ENCODE measurements at regions not wholly inside any gene's neighbourhood (a gene's known extent, or its start where the extent isn't known, plus 50 kb on each side); places are given as distances from the start of the nearest gene placed in this dataset.
A peak's percentile ranks its signal among the peaks of the same experiment; 100 is the strongest.
"Not testable (repeated sequence)": the region's sequence is repeated elsewhere in the genome, so short reads cannot be mapped to it uniquely, and the experiment has no call there.

GRCh38 chr5:90263102-90263820 is 146.3 kb downstream of the CETN3 start:
- no peak for DNase-seq (ENCODE audit: low read depth)
- TF ChIP-seq CTCF (conservative IDR thresholded peaks at IDR 0.05; ENCODE audit: low read depth, low read length) = no peak
- H3K4me3 ChIP-seq (ENCODE audit: low read length) = no peak overlapping the region

GRCh38 chr5:90251447-90251846 is 158.1 kb downstream of the CETN3 start:
- H3K4me3 ChIP-seq (ENCODE audit: low read length) = no peak overlapping the region
- TF ChIP-seq CTCF (conservative IDR thresholded peaks at IDR 0.05; ENCODE audit: low read depth, low read length) = no peak
- DNase-seq (ENCODE audit: low read depth) = no peak

- no peak for DNase-seq (ENCODE audit: low read depth)
Observed at GRCh38 chr5:90248640-90249039, 160.9 kb downstream of the CETN3 start.

GRCh38 chr5:90243848-90244247 is 165.7 kb downstream of the CETN3 start:
- not testable (repeated sequence) for H3K4me3 ChIP-seq (ENCODE audit: low read length); DNase-seq (ENCODE audit: low read depth)

More at GRCh38 chr5:90248640-90249039, 160.9 kb downstream of the CETN3 start:
- TF ChIP-seq CTCF (conservative IDR thresholded peaks at IDR 0.05; ENCODE audit: low read depth, low read length) = no peak
- no peak overlapping the region for H3K4me3 ChIP-seq (ENCODE audit: low read length)

- peak; percentile 16 for DNase-seq (ENCODE audit: low read depth)
- no peak for TF ChIP-seq CTCF (conservative IDR thresholded peaks at IDR 0.05; ENCODE audit: low read depth, low read length)
- no peak overlapping the region for H3K4me3 ChIP-seq (ENCODE audit: low read length)
Observed at GRCh38 chr5:90233476-90233875, 176.1 kb downstream of the CETN3 start.

GRCh38 chr5:90231688-90232087 is 177.9 kb downstream of the CETN3 start:
- TF ChIP-seq CTCF (conservative IDR thresholded peaks at IDR 0.05; ENCODE audit: low read depth, low read length) = no peak
- DNase-seq (ENCODE audit: low read depth) = no peak
- no peak overlapping the region for H3K4me3 ChIP-seq (ENCODE audit: low read length)

- H3K4me3 ChIP-seq (ENCODE audit: low read length) = no peak overlapping the region
- no peak for TF ChIP-seq CTCF (conservative IDR thresholded peaks at IDR 0.05; ENCODE audit: low read depth, low read length)
- DNase-seq (ENCODE audit: low read depth) = no peak
Observed at GRCh38 chr5:90227683-90228082, 181.9 kb downstream of the CETN3 start.

Data from retinal pigment epithelial cell (primary cell).